LNCAP (cell line): ENCODE measurements at regions not wholly inside any gene's neighbourhood (a gene's known extent, or its start where the extent isn't known, plus 50 kb on each side); places are given as distances from the start of the nearest gene placed in this dataset.

Source experiments
- CTCF ChIP-seq: fragments of 450-650 bp; IDR thresholded peaks from 2 replicates; pipeline ENCODE4 v1.5.1; 2017; ENCODE audit warnings: mild to moderate bottlenecking

- TF ChIP-seq CTCF, result no peak
Measured at GRCh38 chr11:15905366-15906104, 450.8 kb downstream of the SOX6 start.

DNA sequence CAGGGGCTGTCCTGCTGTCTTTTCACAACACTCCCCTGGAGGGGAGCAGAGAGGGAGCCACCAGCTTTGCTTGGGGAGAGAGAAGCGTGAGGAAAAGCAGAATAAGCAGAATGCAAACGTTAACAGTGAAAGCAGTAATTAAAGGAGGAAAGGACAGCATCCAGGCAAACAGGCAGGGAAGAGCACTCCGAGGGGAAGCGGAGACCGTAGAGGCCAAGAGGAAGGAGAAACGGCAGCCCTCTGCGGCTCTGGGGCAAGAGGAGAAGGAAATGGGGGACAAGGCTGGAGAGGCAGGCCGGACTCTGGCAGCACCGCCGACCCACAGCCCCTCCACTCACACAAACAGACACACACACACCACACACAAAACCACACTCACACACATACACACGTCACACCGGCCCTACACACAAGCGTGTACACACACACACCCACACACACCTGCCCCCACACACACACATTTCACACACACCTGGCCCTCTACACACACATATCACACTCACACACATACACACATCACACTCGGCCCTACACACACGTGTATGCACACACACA, 449.8 kb downstream of the SOX6 start:
- no peak for TF ChIP-seq CTCF

DNA sequence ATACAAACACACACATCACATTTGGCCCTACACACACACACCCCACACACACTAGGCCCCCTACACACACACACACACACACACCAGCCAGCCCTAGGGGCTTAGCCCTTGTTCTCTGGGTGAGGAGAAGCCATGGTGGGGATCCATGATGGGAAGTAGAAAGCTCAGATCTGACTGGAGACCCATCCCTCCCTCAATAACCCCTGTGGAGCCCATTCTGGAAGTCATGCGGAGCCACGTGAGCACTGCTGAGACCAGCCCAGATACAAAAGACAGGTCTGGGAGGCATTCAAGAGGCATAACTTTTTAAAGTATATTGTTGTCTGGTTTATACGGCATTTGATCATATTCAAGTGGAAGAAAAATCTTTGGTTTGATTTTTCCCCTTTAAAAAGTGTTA, 448.5 kb downstream of the SOX6 start:
- TF ChIP-seq CTCF, result no peak

DNA sequence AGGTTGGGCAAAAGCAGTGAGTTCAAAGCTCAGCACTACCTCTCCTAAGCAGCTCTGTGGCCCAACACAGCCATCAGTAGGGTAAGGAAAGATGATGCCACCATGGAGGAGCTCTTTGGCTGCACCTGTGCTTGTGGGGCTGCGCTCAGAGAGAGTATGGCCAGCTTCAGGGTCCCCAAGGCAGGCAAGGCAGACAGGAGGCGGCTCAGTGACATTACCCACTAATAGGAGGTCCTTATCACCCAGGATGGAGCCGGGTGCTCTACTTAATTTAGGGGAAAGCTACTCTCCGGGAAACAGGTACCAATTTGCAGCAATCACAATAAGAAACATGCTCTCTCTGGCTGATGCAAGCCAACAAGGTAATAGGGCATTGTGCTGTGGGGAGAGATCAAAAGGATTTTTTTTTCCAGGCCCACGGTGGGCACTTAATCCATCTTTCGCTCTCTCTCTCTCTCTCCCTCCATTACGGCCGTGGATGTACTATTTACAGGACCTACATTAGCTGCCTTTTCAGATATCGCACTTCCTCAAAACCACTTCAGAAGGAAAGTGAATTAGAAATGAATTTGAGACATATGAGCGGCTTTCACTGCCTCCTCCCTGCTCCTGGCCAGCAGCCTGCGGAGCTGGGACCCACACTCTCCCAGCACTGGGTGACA, 446.3 kb downstream of the SOX6 start:
- TF ChIP-seq CTCF, result no peak

DNA sequence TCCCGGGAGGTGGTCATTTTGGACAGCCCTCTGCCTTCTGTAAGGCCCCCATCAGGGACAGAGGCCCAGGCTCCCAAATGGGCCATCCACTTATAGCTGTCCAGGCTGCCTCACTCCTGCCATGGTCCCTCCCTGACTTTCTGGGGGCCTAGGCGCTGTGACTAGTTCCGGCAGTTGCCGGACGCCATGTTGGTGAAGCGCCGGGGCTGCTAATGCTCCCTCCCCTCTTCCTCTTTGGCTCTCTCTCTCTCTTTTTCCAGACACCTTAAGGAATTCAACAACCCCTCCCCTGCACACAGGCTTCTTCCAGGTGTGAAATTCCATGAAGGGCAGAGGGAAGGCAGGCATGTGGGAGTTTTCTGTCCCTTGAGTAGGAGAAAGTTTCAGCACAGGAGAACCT, 445.6 kb downstream of the SOX6 start:
- TF ChIP-seq CTCF, result no peak

DNA sequence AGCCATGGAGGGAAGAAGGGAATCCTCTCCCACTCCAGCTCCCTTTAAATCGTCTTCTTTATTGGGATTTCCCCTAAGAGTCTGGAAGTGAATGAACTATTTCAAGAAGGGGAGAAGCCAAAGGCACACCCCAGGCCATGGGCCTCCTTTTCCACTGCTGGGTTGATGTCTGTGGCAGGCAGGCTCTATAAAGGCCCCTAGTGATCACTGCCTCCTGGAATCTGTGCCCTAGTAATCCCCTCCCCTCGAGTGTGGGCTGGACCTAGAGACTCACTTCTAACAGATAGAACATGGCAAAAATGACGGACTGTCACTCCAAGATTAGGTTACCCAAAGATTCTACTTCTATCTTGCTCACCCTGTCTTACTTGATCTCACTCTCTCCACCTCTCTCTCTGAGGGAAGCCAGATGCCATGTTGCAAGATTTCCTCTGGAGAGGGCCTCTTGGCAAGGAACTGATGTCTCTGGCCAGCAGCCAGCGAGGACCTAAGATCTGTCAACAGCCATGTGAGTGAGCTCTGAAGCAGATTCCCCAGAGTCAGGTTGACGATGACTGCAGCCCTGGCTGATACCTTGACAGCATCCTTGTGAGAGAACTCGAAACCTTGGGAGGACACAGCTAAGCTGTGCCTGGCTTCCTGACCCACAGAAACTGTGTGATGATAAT, 444.8 kb downstream of the SOX6 start:
- no peak for TF ChIP-seq CTCF

- TF ChIP-seq CTCF, result no peak
Measured at GRCh38 chr11:15912291-15912690, 444.1 kb downstream of the SOX6 start.
